ENCODE measurements at regions not wholly inside any gene's neighbourhood (a gene's known extent, or its start where the extent isn't known, plus 50 kb on each side); places are given as distances from the start of the nearest gene placed in this dataset.
"Not testable (repeated sequence)": the region's sequence is repeated elsewhere in the genome, so short reads cannot be mapped to it uniquely, and the experiment has no call there.

GRCh38 chr3:83217595-83218118, 1456.2 kb upstream of the GBE1 start:
- BruUV-seq (replicated peaks); H3K4me1 ChIP-seq (replicated peaks in 1 of 2; ENCODE audit: control insufficient read depth in 2 of 2, insufficient read depth in 2 of 2, low read length in 2 of 2); H3K27me3 ChIP-seq (ENCODE audit: control insufficient read depth in 2 of 2, insufficient read depth in 2 of 2, low read length in 2 of 2); FAIRE-seq; H3K36me3 ChIP-seq (ENCODE audit: control insufficient read depth, insufficient read depth, low read length); H3K9me1 ChIP-seq (ENCODE audit: control insufficient read depth, insufficient read depth, low read length); H2AFZ ChIP-seq (ENCODE audit: low read depth, low read length); H4K20me1 ChIP-seq (replicated peaks; ENCODE audit: control insufficient read depth, insufficient read depth, low read length); H3K9ac ChIP-seq (ENCODE audit: insufficient read depth in 1 of 2, low read depth in 2 of 2, low read length in 2 of 2); in situ Hi-C loops (cut with MboI); H3K27ac ChIP-seq (ENCODE audit: extremely low read depth, low read depth, low read length); POLR2A ChIA-PET; intact Hi-C loops (cut with micrococcal nuclease); H3K9me3 ChIP-seq (replicated peaks; ENCODE audit: control insufficient read depth, insufficient read depth, low read depth, low read length); H3K79me2 ChIP-seq (ENCODE audit: control insufficient read depth, insufficient read depth, low read length); CTCF ChIA-PET (ENCODE audit: low intra/inter-chr PET ratio): not testable (repeated sequence)
- DNase-seq (ENCODE audit: extremely low read depth in 1 of 4, low spot score in 3 of 4) (peak in 1 of 4 experiments; percentile 27), ATAC-seq (peak; percentile 26; the same call in 1 of the 3 replicates)
- TF ChIP-seq L3MBTL2 (IDR thresholded peaks at IDR 0.05) (peak; percentile 48; the same call in 1 of the 2 replicates), GABPA (tag; conservative IDR thresholded peaks at IDR 0.05; ENCODE audit: low read depth) (peak; percentile 72), ELF1 (tag; IDR thresholded peaks at IDR 0.05) (peak; percentile 75), CXXC5 (CRISPR knock-in tag; IDR thresholded peaks at IDR 0.05) (0 out of 2 replicates have a peak, but pooled peaks have one; percentile 24), TFAP4 (CRISPR knock-in tag; IDR thresholded peaks at IDR 0.05; ENCODE audit: borderline replicate concordance) (peak; percentile 62; the same call in 1 of the 2 replicates), MAX (CRISPR knock-in tag; IDR thresholded peaks at IDR 0.05) (peak; percentile 24; the same call in 1 of the 2 replicates), POLR2G (IDR thresholded peaks at IDR 0.05; ENCODE audit: low read depth, low read length) (peak; percentile 39; the same call in 1 of the 2 replicates), ZFX (CRISPR knock-in tag; IDR thresholded peaks at IDR 0.05) (peak; percentile 46), ETV5 (CRISPR knock-in tag; IDR thresholded peaks at IDR 0.05; ENCODE audit: low read depth) (peak; percentile 57; the same call in 1 of the 2 replicates), PHF8 (IDR thresholded peaks at IDR 0.05; ENCODE audit: borderline replicate concordance, low read length) (peak; percentile 55; the same call in 1 of the 2 replicates), ARID4B (CRISPR knock-in tag; IDR thresholded peaks at IDR 0.05) (0 out of 2 replicates have a peak, but pooled peaks have one; percentile 21)
- WGBS (ENCODE audit: insufficient coverage, low coverage, missing lambda C conversion rate): 7% methylated on average over 8 of the region's 41 CpGs
- Histone ChIP-seq H3K4me2 (ENCODE audit: insufficient read depth, low read length) (peak overlapping the region; percentile 46; the same call in 1 of the 2 replicates), H3K4me3 (peak overlapping the region; percentile 13; the same call in 1 of the 2 replicates)
